CD4-positive, alpha-beta T cell (primary cell): ENCODE measurements at regions not wholly inside any gene's neighbourhood (a gene's known extent, or its start where the extent isn't known, plus 50 kb on each side); places are given as distances from the start of the nearest gene placed in this dataset.

Experiments
- ATAC-seq: fragments of 200-7000 bp; cut with Tn5 transposase; one replicate; pipeline ENCODE4 v1.10.0; 2022; ENCODE audit warnings: mild to moderate bottlenecking; ENCODE audit not compliant: poor library complexity
- CTCF ChIA-PET: fragments of 350-600 bp; sonication (Branson Sonifier 250); formaldehyde crosslinking; loops from one replicate; lab custom pipeline; 2021; ENCODE audit warnings: antibody characterized with exemption, inconsistent platforms; lab: Charles Lee
- POLR2A ChIA-PET: fragments of 350-600 bp; sonication (Branson Sonifier 250); formaldehyde crosslinking; loops from one replicate; lab custom pipeline; 2021; ENCODE audit warnings: antibody characterized with exemption, inconsistent platforms; lab: Charles Lee
- DNase-seq, 14 experiments: peaks; one replicate each; pipeline ENCODE4 v3.0.0-alpha.2; 2013 to 2020; ENCODE audit warnings: mixed read lengths in 2 of 14
- H3K27ac ChIP-seq, 2 donors: one replicate each; pipeline versions ENCODE4 v1.5.1 to v1.7.0; 2013; ENCODE audit warnings: low read length in 2 of 2, low read depth in 1 of 2, mild to moderate bottlenecking in 1 of 2
- H3K27me3 ChIP-seq, 2 experiments: 1 replicate in 1 of 2; 2 replicates in 1 of 2; pipeline versions ENCODE4 v1.6.1 to v1.7.0; 2013; ENCODE audit warnings: low read length in 2 of 2, control low read depth in 1 of 2, mild to moderate bottlenecking in 1 of 2, moderate library complexity in 1 of 2; ENCODE audit not compliant: insufficient read depth in 2 of 2, control insufficient read depth in 1 of 2
- H3K36me3 ChIP-seq: one replicate; pipeline ENCODE4 v1.6.1; 2013; ENCODE audit warnings: low read length, control low read depth; ENCODE audit not compliant: insufficient read depth
- H3K4me1 ChIP-seq: one replicate; pipeline ENCODE4 v1.6.1; 2013; ENCODE audit warnings: low read length, control low read depth; ENCODE audit not compliant: insufficient read depth
- H3K4me3 ChIP-seq: one replicate; pipeline ENCODE4 v1.5.1; 2013; ENCODE audit warnings: mild to moderate bottlenecking, low read length, moderate library complexity
- H3K9me3 ChIP-seq, 2 experiments: 1 replicate in 1 of 2; 2 replicates in 1 of 2; pipeline versions ENCODE4 v1.6.1 to v1.7.0; 2013; ENCODE audit warnings: low read length in 2 of 2, mild to moderate bottlenecking in 2 of 2, control low read depth in 1 of 2, moderate library complexity in 1 of 2; ENCODE audit not compliant: control insufficient read depth in 1 of 2, insufficient read depth in 1 of 2
- H3K27ac Mint-ChIP-seq: one replicate; pipeline ENCODE4 v1.8.0; 2020; ENCODE audit warnings: mixed read lengths
- H3K27me3 Mint-ChIP-seq: one replicate; pipeline ENCODE4 v1.8.0; 2021; ENCODE audit warnings: mixed read lengths
- H3K36me3 Mint-ChIP-seq: one replicate; pipeline ENCODE4 v1.8.0; 2021; ENCODE audit warnings: low read depth, mixed read lengths
- H3K4me1 Mint-ChIP-seq: one replicate; pipeline ENCODE4 v1.8.0; 2021; ENCODE audit warnings: low read depth, mixed read lengths
- H3K4me3 Mint-ChIP-seq: one replicate; pipeline ENCODE4 v1.8.0; 2020; ENCODE audit warnings: mild to moderate bottlenecking, mixed read lengths
- H3K9me3 Mint-ChIP-seq: one replicate; pipeline ENCODE4 v1.8.0; 2020; ENCODE audit warnings: mixed read lengths
- CTCF ChIP-seq: fragments of 200-600 bp; IDR thresholded peaks from one replicate; pipeline ENCODE4 v1.8.0; 2022; ENCODE audit warnings: antibody characterized with exemption, mild to moderate bottlenecking
- intact Hi-C, 2 experiments: fragments of 100-400 bp; cut with DNase I in 1 of 2; cut with micrococcal nuclease in 1 of 2; formaldehyde crosslinking; loops; one replicate each; pipeline versions ENCODE4 v1.15.1 to v1.9.0; 2023 to 2025; cut with DNase I, micrococcal nuclease

DNA sequence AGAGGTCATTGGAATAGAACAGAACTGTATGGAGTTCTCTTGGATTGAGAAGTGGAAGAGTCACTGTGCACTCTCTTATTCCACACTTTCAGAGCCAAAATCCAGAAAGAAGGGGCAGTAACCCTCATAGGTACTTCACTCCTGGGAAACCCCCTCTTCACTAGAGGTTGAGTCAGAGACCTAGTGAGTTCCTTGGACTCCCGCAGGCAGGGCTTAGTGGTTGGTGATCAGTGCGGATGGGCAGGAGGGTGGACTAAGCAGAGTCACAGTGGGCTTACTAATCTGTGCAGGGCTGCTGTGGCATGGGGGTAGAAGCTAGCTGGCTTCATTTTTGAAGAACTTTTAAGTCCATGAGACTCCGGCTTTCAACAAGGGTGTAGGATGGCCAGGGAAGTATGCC lies 95.0 kb upstream of the MLN start:
- no peak overlapping the region for H3K4me3 Mint-ChIP-seq
- no peaks in the 10 kb centered on the region for H3K9me3 ChIP-seq
- H3K36me3 Mint-ChIP-seq = no peaks in the 10 kb centered on the region
- H3K27ac Mint-ChIP-seq = no peak overlapping the region
- ATAC-seq (no peak), DNase-seq (no peak)
- no peak for TF ChIP-seq CTCF
- ChIA-PET CTCF (no interaction called here), POLR2A (no interaction called here)
- no peaks in the 10 kb centered on the region for H3K36me3 ChIP-seq
- H3K27me3 ChIP-seq = no peaks in the 10 kb centered on the region
- peaks cover 56% of the 10 kb centered on the region for H3K4me1 Mint-ChIP-seq
- peaks cover 44% of the 10 kb centered on the region for H3K4me1 ChIP-seq
- intact Hi-C loops = no loop called here
- no peak overlapping the region for H3K4me3 ChIP-seq
- no peak overlapping the region for H3K27ac ChIP-seq
- no peaks in the 10 kb centered on the region for H3K9me3 Mint-ChIP-seq
- H3K27me3 Mint-ChIP-seq = no peaks in the 10 kb centered on the region

- H3K4me3 ChIP-seq = no peak overlapping the region
- no peak overlapping the region for H3K27ac ChIP-seq
- ChIA-PET CTCF (no interaction called here), POLR2A (no interaction called here)
- H3K9me3 ChIP-seq = no peaks in the 10 kb centered on the region
- Mint-ChIP-seq H3K4me3 (no peak overlapping the region), H3K27ac (no peak overlapping the region), H3K27me3 (no peaks in the 10 kb centered on the region), H3K9me3 (no peaks in the 10 kb centered on the region), H3K4me1 (peaks cover 41% of the 10 kb centered on the region), H3K36me3 (no peaks in the 10 kb centered on the region)
- no peaks in the 10 kb centered on the region for H3K27me3 ChIP-seq
- TF ChIP-seq CTCF = no peak
- H3K4me1 ChIP-seq = peaks cover 29% of the 10 kb centered on the region
- no peak for DNase-seq
- ATAC-seq = no peak
- intact Hi-C loops = no loop called here
- no peaks in the 10 kb centered on the region for H3K36me3 ChIP-seq
Observed at GRCh38 chr6:33897189-33897780, 93.5 kb upstream of the MLN start.

DNA sequence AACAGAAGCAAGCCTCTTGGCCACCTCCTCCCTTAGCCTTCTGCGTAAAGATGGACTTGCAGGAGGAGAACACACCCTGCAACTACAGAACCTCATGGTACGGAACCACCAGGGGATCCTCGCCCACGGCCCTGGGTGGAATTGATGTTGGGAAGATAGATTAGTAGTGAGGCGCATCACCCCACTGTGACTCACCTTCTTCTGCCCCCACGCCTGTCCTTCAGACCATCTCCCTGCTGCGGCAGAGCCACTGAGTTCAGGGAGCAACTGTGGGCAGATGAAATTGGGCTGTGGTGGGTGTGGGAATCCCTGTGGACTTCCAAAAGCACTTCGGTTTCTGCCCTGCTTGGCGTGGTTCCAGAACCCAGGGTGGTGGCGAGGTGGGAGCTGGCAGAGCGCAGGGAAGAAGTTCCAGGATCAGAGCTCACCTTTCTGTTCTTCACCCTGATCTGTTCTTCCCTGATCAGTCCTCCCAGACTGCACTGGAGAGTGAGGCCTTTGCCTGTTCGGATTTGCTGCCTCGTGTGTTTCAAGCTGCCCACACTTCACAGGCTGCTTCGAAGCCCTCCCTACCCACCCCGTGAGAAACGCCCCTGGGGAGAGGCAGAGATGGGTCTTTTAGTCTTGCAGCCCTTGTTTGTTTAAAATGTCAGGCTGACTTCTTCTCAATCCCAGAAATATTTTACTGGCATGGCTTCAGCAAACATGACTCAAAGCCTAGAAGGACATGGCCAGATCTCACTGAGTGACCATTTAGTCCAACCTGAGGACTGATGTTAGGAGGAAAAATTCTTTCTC lies 92.8 kb upstream of the MLN start:
- peaks cover 34% of the 10 kb centered on the region for H3K4me1 Mint-ChIP-seq
- Histone ChIP-seq H3K4me3 (no peak overlapping the region), H3K9me3 (no peaks in the 10 kb centered on the region), H3K27me3 (no peaks in the 10 kb centered on the region), H3K36me3 (no peaks in the 10 kb centered on the region), H3K4me1 (peaks cover 28% of the 10 kb centered on the region), H3K27ac (no peak overlapping the region)
- no peak for TF ChIP-seq CTCF
- intact Hi-C loops = no loop called here
- DNase-seq (no peak), ATAC-seq (no peak)
- H3K27ac Mint-ChIP-seq = no peak overlapping the region
- no peaks in the 10 kb centered on the region for H3K9me3 Mint-ChIP-seq
- no peaks in the 10 kb centered on the region for H3K27me3 Mint-ChIP-seq
- no peaks in the 10 kb centered on the region for H3K36me3 Mint-ChIP-seq
- no peak overlapping the region for H3K4me3 Mint-ChIP-seq
- ChIA-PET CTCF (no interaction called here), POLR2A (interaction anchor here (3.0 kb wide), 1 partner anchor 8 kb away, joined by 14 read pairs; no protein-coding TSS in a partner anchor)
